HG02970 (cell line): ENCODE measurements at regions not wholly inside any gene's neighbourhood (a gene's known extent, or its start where the extent isn't known, plus 50 kb on each side); places are given as distances from the start of the nearest gene placed in this dataset.
A peak's percentile ranks its signal among the peaks of the same experiment; 100 is the strongest.
"Not testable (repeated sequence)": the region's sequence is repeated elsewhere in the genome, so short reads cannot be mapped to it uniquely, and the experiment has no call there.

Experiments used
- ATAC-seq: cut with Tn5 transposase; IDR thresholded peaks from one replicate; pipeline ENCODE4 v1.9.1; 2021; ENCODE audit warnings: mild to moderate bottlenecking, moderate library complexity, moderate number of reproducible peaks; ENCODE audit not compliant: unreplicated experiment, low FRiP score

GRCh38 chr17:30645875-30646274 lies 168.7 kb downstream of the GOSR1 start:
- ATAC-seq = not testable (repeated sequence)

GRCh38 chr17:30644713-30645112 lies 167.5 kb downstream of the GOSR1 start:
- ATAC-seq = not testable (repeated sequence)

GRCh38 chr17:30644287-30644686 lies 167.1 kb downstream of the GOSR1 start:
- not testable (repeated sequence) for ATAC-seq

- ATAC-seq = not testable (repeated sequence)
These were observed 164.2 kb downstream of the GOSR1 start for GRCh38 chr17:30641428-30641827.

- not testable (repeated sequence) for ATAC-seq
These were observed 162.2 kb downstream of the GOSR1 start for GRCh38 chr17:30639391-30639790.

GRCh38 chr17:30638968-30639367 lies 161.8 kb downstream of the GOSR1 start:
- ATAC-seq = not testable (repeated sequence)

GRCh38 chr17:30631651-30632050 lies 154.4 kb downstream of the GOSR1 start:
- ATAC-seq = not testable (repeated sequence)

GRCh38 chr17:30625380-30625779 lies 148.2 kb downstream of the GOSR1 start:
- ATAC-seq = not testable (repeated sequence)

- ATAC-seq = not testable (repeated sequence)
These were observed 147.0 kb downstream of the GOSR1 start for GRCh38 chr17:30624180-30624579.

GRCh38 chr17:30609682-30610081 lies 132.5 kb downstream of the GOSR1 start:
- ATAC-seq = not testable (repeated sequence)

GRCh38 chr17:30605523-30605922 lies 128.3 kb downstream of the GOSR1 start:
- no peak for ATAC-seq

GRCh38 chr17:30605027-30605426 lies 127.8 kb downstream of the GOSR1 start:
- ATAC-seq = no peak

GRCh38 chr17:30602396-30602795 lies 125.2 kb downstream of the GOSR1 start:
- ATAC-seq = not testable (repeated sequence)

GRCh38 chr17:30601984-30602383 lies 124.8 kb downstream of the GOSR1 start:
- not testable (repeated sequence) for ATAC-seq

GRCh38 chr17:30600830-30601494 lies 123.8 kb downstream of the GOSR1 start:
- peak; percentile 43 for ATAC-seq

GRCh38 chr17:30600060-30600829 lies 123.0 kb downstream of the GOSR1 start:
- peak; percentile 74 for ATAC-seq

- ATAC-seq = no peak
These were observed 122.3 kb downstream of the GOSR1 start for GRCh38 chr17:30599428-30600059.

- no peak for ATAC-seq
These were observed 120.6 kb downstream of the GOSR1 start for GRCh38 chr17:30597776-30598288.

- not testable (repeated sequence) for ATAC-seq
These were observed 120.0 kb downstream of the GOSR1 start for GRCh38 chr17:30596948-30597775.

- ATAC-seq = not testable (repeated sequence)
These were observed 117.8 kb downstream of the GOSR1 start for GRCh38 chr17:30594953-30595371.
